GM20000 (cell line): ENCODE measurements at regions not wholly inside any gene's neighbourhood (a gene's known extent, or its start where the extent isn't known, plus 50 kb on each side); places are given as distances from the start of the nearest gene placed in this dataset.

ENCODE experiments used
- DNase-seq: peaks from one replicate; pipeline ENCODE4 v3.0.0; 2012; ENCODE audit warnings: low spot score
- CTCF ChIP-seq: IDR thresholded peaks from 2 replicates; pipeline ENCODE4 v1.5.1; 2012; ENCODE audit warnings: mild to moderate bottlenecking, control low read depth; ENCODE audit errors: extremely low read depth, missing control alignments

- TF ChIP-seq CTCF, result no peak
- DNase-seq, result no peak
Observed at GRCh38 chr12:69151254-69151764, 88.1 kb upstream of the CPSF6 start.

GRCh38 chr12:69154585-69155363 is 84.6 kb upstream of the CPSF6 start:
- peak; percentile 81 for TF ChIP-seq CTCF
- DNase-seq, result peak; percentile 71

- DNase-seq, result peak; percentile 86
- peak; percentile 92 for TF ChIP-seq CTCF
Observed at GRCh38 chr12:69157023-69157655, 82.2 kb upstream of the CPSF6 start.

- TF ChIP-seq CTCF, result no peak
- DNase-seq, result peak; percentile 66
Observed at GRCh38 chr12:69161829-69162228, 77.5 kb upstream of the CPSF6 start.

GRCh38 chr12:69163681-69164362 is 75.5 kb upstream of the CPSF6 start:
- no peak for TF ChIP-seq CTCF
- DNase-seq, result no peak

- no peak for DNase-seq
- no peak for TF ChIP-seq CTCF
Observed at GRCh38 chr12:69167648-69168165, 71.7 kb upstream of the CPSF6 start.
